H4 (cell line): ENCODE measurements at regions not wholly inside any gene's neighbourhood (a gene's known extent, or its start where the extent isn't known, plus 50 kb on each side); places are given as distances from the start of the nearest gene placed in this dataset.
A peak's percentile ranks its signal among the peaks of the same experiment; 100 is the strongest.
"Not testable (repeated sequence)": the region's sequence is repeated elsewhere in the genome, so short reads cannot be mapped to it uniquely, and the experiment has no call there.

ENCODE experiments used
- DNase-seq: peaks from one replicate; pipeline ENCODE4 v3.0.0-alpha.2; 2015; ENCODE audit warnings: low spot score

GRCh38 chr2:145927131-145927950, 1407.4 kb upstream of the ZEB2 start:
- no peak for DNase-seq

- no peak for DNase-seq
Observed at GRCh38 chr2:145925591-145925990, 1405.7 kb upstream of the ZEB2 start.

DNA sequence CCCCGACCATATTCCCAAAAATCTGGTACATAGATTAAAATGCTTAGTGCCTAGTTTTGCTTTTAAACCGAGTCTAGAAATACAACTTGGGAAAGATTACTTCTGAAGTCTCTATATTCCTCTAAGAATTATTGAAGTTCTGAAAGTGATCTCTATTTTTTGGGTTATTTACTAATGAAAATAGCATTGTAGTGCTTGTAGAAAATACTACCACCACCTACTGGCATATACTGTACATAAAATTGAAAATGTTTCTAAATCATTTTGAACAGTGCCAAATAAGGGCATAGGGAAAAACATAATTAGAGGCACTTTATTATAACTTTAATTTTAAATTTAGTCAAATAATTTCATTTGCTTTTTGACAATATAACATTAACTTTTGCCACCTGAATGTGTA, 1399.6 kb upstream of the ZEB2 start:
- DNase-seq: no peak

GRCh38 chr2:145918951-145919350, 1399.0 kb upstream of the ZEB2 start:
- DNase-seq: no peak

- DNase-seq: no peak
Observed at GRCh38 chr2:145916799-145917198, 1396.9 kb upstream of the ZEB2 start.

DNA sequence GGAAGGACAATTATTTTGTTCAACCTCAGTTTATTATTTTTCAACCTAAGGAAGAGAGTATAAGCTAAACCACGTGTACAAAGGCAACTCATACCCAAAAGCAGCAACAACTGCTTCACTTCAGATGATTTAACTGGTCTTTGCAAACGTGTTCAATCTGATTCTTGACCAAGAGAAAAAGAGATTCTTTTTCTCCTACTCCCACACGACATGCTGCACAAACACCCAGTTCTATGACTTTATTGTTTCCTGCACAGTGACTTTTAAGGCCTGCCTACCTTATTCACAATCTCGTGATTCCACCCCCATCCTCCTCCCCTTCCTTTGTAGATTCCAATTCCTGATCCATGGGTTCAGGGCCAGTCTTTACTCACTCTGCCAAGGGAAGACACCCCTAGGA, 1394.8 kb upstream of the ZEB2 start:
- no peak for DNase-seq

DNA sequence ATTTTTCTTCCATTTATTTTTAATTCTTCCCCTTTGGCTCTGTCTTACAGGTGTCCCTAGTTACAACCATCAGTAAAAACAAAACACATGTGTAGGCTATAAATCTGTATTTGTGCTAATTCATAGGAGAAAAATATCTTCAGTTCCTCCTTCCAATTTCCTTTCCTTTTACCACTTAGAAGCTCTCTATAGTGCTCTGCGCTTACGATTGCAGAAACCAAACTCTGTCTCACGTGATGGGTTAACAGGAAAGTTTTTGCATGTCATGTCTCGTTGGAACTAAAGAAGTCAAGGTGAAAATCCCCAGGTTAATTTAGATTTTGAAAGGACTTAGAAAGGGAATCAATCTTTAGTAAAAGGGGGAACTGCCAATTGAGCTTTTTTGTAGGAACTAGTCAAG, 1390.5 kb upstream of the ZEB2 start:
- no peak for DNase-seq

GRCh38 chr2:145909766-145910165, 1389.8 kb upstream of the ZEB2 start:
- DNase-seq: no peak

DNA sequence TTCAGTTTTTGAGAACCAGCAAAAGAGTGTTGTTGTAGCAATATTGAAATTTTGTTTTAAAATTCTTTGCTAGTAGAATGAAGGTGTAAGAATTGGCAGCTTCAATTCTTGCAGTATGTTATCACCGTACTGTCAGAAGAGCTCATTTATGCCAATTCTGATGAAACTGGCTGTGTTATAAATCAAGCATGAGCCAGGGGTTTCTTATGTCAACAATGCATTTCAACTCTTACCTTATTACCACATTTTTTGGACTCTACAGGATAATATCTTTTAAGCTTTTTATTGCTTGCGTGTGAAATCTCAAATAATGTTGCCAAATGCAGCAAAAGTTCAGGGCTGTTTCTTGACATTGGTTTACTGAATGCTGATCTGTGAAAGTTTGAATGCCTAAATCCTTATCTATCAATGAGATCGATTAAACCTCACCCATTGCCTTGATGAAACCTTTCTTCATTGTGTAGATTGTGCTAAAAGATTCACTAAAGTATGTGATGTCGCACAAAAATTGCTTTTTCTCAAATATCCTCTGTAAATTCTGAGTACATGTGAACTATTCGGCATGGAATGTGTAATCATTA, 1389.3 kb upstream of the ZEB2 start:
- no peak for DNase-seq

DNA sequence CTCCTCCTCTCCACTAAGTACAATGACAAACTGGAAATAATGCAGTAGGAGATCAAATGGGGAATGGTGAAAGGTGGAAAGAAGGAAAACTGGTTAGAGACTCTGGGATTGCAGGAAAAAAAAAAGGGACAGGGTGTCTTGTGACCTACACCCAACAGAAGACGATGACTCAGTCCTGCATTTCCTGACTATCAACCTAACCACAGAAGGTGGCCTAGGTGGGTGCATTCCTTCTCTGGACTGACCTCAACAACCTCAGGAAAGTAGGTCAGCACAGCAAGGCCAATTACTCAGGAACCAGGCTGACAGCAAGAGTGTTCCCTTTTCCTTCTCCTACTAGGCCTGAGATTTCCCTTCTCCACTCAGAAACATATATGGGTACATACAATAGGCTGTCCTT, 1386.4 kb upstream of the ZEB2 start:
- DNase-seq: peak; percentile 72

DNA sequence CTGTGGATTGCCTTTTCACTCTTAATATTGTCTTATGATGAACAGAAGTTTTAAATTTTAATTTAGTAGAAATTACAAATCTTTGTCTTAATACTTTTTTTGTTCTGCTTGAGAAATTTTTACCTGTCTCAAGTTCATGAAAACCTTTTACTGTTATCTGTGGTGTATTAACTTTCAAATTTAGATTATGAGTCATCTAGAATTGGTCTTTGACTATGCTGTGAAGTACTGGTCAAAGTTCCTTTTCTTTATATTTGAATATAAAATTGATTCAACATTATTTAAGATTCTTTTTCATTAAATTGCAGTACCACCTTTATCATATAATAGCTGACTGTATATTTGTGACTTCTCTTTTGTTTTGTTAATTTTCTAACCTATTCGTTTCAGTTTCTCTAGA, 1385.5 kb upstream of the ZEB2 start:
- DNase-seq: no peak

DNA sequence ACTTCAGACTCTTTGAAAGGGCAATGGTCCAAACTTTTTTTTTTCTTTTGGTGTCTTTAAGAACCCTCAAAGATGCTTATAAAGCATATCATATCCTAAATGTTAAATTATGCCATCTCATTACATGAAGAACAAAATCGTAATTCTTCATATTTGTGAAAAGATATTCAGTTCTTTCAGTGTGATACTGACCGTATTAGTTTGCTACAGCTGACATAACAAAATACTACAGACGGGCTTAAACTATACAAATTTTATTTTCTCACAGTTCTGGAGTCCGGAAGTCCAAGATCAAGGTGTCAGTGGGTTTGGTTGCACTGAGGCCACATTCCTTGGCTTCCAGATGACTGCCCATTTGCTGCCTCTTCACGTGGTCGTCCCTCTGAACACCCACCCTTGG, 1377.2 kb upstream of the ZEB2 start:
- no peak for DNase-seq

GRCh38 chr2:145887915-145888314, 1368.0 kb upstream of the ZEB2 start:
- no peak for DNase-seq

DNA sequence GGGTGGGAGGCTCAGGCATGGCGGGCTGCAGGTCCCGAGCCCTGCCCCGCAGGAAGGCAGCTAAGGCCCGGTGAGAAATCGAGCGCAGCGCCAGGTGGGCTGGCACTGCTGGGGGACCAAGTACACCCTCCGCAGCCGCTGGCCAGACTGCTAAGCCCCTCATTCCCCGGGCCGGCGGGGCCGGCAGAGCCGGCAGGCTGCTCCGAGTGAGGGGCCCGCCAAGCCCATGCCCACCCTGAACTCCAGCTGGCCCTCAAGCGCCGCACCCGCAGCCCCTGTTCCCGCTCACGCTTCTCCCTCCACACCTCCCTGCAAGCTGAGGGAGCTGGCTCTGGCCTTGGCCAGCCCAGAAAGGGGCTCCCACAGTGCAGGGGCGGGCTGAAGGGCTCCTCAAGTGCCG, 1361.1 kb upstream of the ZEB2 start:
- DNase-seq: not testable (repeated sequence)

DNA sequence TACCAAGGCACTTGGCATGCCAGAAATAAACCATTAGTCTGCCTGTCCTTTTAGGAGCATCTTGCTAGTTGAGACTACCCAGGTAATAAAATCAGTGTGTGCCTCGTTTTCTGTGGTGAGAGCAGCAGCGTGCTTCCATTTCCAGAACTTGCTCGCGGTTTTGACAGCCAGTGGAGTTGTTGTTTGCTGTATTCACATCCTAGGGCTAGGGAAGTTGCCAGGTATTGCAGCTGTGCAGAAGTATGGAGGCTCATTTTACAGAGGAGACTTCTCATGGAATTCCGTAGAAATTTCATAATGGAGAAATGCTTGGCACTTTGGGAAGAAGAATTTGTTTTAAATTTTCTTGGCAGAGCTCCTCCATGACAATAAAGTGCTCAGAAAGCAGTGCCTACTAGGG, 1355.1 kb upstream of the ZEB2 start:
- DNase-seq: no peak

DNA sequence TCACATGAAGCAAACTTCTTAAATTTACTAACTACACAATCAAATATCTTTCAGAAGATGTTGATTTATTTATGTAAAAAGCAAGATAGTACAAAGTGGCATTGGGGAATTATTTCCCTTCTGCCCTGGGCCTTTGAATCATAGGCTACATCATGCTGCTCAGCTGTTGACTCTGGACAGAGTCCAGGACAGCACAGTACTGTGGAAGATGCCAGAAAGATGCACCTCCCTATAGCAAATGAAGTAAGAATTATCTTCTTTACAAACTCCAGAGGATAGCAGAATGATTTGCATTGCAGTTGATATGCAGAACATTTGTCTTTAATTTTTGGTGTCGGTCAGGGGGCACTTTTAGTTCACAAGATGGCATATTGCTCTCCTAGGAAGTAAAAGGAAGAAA, 1354.5 kb upstream of the ZEB2 start:
- no peak for DNase-seq

- DNase-seq: no peak
Observed at GRCh38 chr2:145864501-145864900, 1344.6 kb upstream of the ZEB2 start.

DNA sequence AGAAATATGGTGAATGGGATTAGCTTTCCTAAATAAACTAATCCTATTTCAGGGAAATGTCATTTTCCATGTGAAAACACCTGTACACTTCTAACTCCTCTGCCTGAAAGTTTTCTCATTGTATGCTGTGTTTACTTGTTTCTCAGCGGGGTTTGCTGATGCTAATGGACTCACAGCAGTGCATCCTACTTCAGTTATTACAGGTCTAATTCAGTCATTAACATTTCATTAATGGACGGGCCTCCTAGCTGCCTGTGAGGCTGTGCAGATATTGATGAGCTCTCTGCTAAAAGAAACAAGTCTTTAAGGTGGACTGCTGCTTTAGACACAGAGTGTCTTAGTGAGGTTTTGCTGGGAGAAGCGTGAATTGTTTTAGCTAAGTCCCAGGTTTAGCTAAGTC, 1342.0 kb upstream of the ZEB2 start:
- DNase-seq: no peak

DNA sequence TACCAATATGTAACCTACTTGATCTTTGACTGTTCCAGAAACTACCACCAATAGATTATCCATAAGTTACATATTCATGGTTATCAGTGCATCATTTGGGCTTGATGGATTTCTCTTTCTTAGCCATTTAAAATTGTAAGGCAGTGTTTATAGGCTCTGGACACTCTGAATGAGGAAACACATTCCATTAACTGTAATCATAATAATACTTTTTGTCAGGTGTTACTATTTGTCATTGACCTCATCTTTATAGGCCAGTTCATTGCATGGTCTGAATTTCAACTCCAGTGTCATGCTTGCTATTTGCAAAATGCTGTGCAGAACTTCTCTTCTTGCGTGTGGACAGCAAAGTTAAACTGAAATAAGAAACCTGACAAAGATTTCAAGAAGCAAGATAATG, 1340.2 kb upstream of the ZEB2 start:
- DNase-seq: no peak

DNA sequence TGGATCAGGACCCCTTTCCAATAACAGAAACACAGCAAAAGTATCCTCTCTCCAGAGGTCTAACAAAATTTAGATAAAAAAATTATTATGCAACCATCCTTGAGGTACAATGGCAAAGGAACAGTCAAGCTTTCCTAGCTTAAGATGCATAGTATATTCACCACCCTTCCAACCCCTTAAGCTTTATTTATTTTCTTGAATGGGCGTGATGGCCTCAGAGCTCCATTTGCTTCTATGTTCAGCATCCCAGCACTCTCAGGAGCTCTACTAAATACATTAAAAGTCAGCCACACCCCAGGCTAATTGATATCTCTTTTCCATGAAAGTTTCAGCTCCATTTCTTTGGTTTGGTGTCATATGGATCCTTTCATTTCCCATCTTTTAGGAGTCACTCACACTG, 1335.2 kb upstream of the ZEB2 start:
- DNase-seq: no peak

GRCh38 chr2:145854039-145854755, 1334.3 kb upstream of the ZEB2 start:
- no peak for DNase-seq

- DNase-seq: peak; percentile 33
Observed at GRCh38 chr2:145851730-145852129, 1331.8 kb upstream of the ZEB2 start.

- no peak for DNase-seq
Observed at GRCh38 chr2:145849466-145849865, 1329.5 kb upstream of the ZEB2 start.
